Gastroesophageal sphincter (tissue), 4 donors: ENCODE measurements at regions not wholly inside any gene's neighbourhood (a gene's known extent, or its start where the extent isn't known, plus 50 kb on each side); places are given as distances from the start of the nearest gene placed in this dataset.

Experiments used
- ATAC-seq: fragments of 150-250 bp; one replicate; pipeline ENCODE4 v1.9.1; 2016; ENCODE audit warnings: mild to moderate bottlenecking, moderate library complexity
- H3K27ac ChIP-seq, 4 donors: fragments of 200-600 bp; sonication (generic) in 3 of 4; 1 replicate in 3 of 4; 2 replicates in 1 of 4; pipeline ENCODE4 v1.5.1; 2016 to 2019
- H3K27me3 ChIP-seq: fragments of 200-600 bp; sonication (generic); one replicate; pipeline ENCODE4 v1.5.1; 2019
- H3K36me3 ChIP-seq, 2 donors: fragments of 200-600 bp; sonication (generic); one replicate each; pipeline ENCODE4 v1.5.1; 2019; ENCODE audit warnings: control low read depth in 1 of 2
- H3K4me1 ChIP-seq, 3 donors: fragments of 200-600 bp; sonication (generic); 1 replicate in 2 of 3; 2 replicates in 1 of 3; pipeline ENCODE4 v1.5.1; 2016 to 2019; ENCODE audit warnings: control low read depth in 2 of 3
- H3K4me3 ChIP-seq, 2 donors: fragments of 200-600 bp; sonication (generic); one replicate each; pipeline ENCODE4 v1.5.1; 2019; ENCODE audit warnings: mild to moderate bottlenecking in 1 of 2, moderate library complexity in 1 of 2
- H3K9me3 ChIP-seq, 3 donors: fragments of 200-600 bp; sonication (generic); one replicate each; pipeline ENCODE4 v1.5.1; 2017 to 2019; ENCODE audit warnings: control low read depth in 2 of 3
- EP300 ChIP-seq: sonication (generic); formaldehyde crosslinking; IDR thresholded peaks from one replicate; pipeline ENCODE4 v1.6.1; 2017; ENCODE audit warnings: antibody characterized with exemption, mild to moderate bottlenecking
- POLR2A ChIP-seq, 2 donors: fragments of 450-650 bp; IDR thresholded peaks; one replicate each; pipeline ENCODE4 v1.6.1; 2017; ENCODE audit warnings: antibody characterized with exemption in 2 of 2, mild to moderate bottlenecking in 2 of 2, moderate library complexity in 1 of 2
- POLR2AphosphoS5 ChIP-seq: sonication (generic); formaldehyde crosslinking; IDR thresholded peaks from one replicate; pipeline ENCODE4 v1.6.1; 2017; ENCODE audit warnings: antibody characterized with exemption
- WGBS, 2 donors: methylation state at CpG; one replicate each; pipeline ENCODE4 v1.1.5; 2018; ENCODE audit warnings: low coverage in 1 of 2; 5-methylcytosine and 5-hydroxymethylcytosine counted together
- TF ChIP-seq, protein P1 (sequence below), 4 experiments: fragments of 200-600 bp in 2 of 4; fragments of 450-650 bp in 2 of 4; sonication (generic) in 1 of 4; IDR thresholded peaks; one replicate each; pipeline ENCODE4 v1.5.1; 2017 to 2019; ENCODE audit warnings: antibody characterized with exemption in 4 of 4, mild to moderate bottlenecking in 2 of 4, moderate library complexity in 2 of 4

DNA sequence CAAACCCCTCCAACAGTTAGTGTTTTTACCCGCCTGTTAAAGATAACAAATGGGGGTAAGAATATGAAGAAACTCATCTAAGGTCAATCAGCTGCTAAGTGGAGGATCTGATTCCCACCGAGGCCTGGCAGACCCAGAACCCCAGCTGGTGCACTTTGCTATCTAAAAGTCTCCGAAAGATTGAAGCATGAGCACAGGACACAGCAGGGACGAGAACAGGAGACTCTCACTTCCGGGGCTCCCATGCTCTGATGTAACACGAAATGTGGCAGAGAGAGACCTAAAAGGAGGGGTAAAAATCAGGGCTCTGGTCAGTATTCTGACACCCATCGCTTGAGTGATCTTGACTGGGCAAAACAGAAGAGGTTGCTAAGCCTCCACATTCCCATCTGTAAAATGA, 119.7 kb downstream of the PDCL3 start:
- TF ChIP-seq POLR2AphosphoS5: no peak
- TF ChIP-seq EP300: no peak
- TF ChIP-seq POLR2A (IDR thresholded peaks at IDR 0.05): no peak
- TF ChIP-seq, protein P1, sequence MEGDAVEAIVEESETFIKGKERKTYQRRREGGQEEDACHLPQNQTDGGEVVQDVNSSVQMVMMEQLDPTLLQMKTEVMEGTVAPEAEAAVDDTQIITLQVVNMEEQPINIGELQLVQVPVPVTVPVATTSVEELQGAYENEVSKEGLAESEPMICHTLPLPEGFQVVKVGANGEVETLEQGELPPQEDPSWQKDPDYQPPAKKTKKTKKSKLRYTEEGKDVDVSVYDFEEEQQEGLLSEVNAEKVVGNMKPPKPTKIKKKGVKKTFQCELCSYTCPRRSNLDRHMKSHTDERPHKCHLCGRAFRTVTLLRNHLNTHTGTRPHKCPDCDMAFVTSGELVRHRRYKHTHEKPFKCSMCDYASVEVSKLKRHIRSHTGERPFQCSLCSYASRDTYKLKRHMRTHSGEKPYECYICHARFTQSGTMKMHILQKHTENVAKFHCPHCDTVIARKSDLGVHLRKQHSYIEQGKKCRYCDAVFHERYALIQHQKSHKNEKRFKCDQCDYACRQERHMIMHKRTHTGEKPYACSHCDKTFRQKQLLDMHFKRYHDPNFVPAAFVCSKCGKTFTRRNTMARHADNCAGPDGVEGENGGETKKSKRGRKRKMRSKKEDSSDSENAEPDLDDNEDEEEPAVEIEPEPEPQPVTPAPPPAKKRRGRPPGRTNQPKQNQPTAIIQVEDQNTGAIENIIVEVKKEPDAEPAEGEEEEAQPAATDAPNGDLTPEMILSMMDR (IDR thresholded peaks at IDR 0.05): no peak
- H3K27ac ChIP-seq: no peak overlapping the region
- H3K9me3 ChIP-seq: peaks cover 0 to 17% (median 0%) of the 10 kb centered on the region in 3 donors
- no peak for ATAC-seq
- no peak overlapping the region for H3K4me3 ChIP-seq
- H3K4me1 ChIP-seq: no peaks in the 10 kb centered on the region
- 96 to 100% methylated on average over 5 of the region's 7 CpGs for WGBS, 2 donors
- H3K36me3 ChIP-seq: no peaks in the 10 kb centered on the region
- H3K27me3 ChIP-seq: no peaks in the 10 kb centered on the region

GRCh38 chr2:100683231-100683630, 120.4 kb downstream of the PDCL3 start:
- 83 to 90% methylated on average over 3 of the region's 4 CpGs for WGBS, 2 donors
- no peak for ATAC-seq

GRCh38 chr2:100691846-100692245, 128.1 kb upstream of the NPAS2 start:
- WGBS, 2 donors: 68 to 80% methylated on average over 1 to 3 of the region's 3 CpGs
- H3K4me3 ChIP-seq: no peak overlapping the region
- H3K36me3 ChIP-seq: no peaks in the 10 kb centered on the region
- H3K27ac ChIP-seq: no peak overlapping the region
- no peaks in the 10 kb centered on the region for H3K4me1 ChIP-seq
- no peak for TF ChIP-seq POLR2AphosphoS5
- TF ChIP-seq, protein P1 (IDR thresholded peaks at IDR 0.05): no peak
- no peak for TF ChIP-seq POLR2A (IDR thresholded peaks at IDR 0.05)
- no peak for TF ChIP-seq EP300
- no peaks in the 10 kb centered on the region for H3K27me3 ChIP-seq
- no peak for ATAC-seq
- H3K9me3 ChIP-seq: peaks cover 0 to 31% (median 0%) of the 10 kb centered on the region in 3 donors

More at GRCh38 chr2:100683231-100683630, 120.4 kb downstream of the PDCL3 start:
- Histone ChIP-seq H3K4me1 (no peaks in the 10 kb centered on the region), H3K4me3 (no peak overlapping the region), H3K9me3 (peaks cover 0 to 17% (median 0%) of the 10 kb centered on the region in 3 donors), H3K36me3 (no peaks in the 10 kb centered on the region), H3K27me3 (no peaks in the 10 kb centered on the region), H3K27ac (no peak overlapping the region)
- TF ChIP-seq EP300 (no peak), POLR2A (IDR thresholded peaks at IDR 0.05) (no peak), POLR2AphosphoS5 (no peak)
- TF ChIP-seq, protein P1 (IDR thresholded peaks at IDR 0.05): no peak

DNA sequence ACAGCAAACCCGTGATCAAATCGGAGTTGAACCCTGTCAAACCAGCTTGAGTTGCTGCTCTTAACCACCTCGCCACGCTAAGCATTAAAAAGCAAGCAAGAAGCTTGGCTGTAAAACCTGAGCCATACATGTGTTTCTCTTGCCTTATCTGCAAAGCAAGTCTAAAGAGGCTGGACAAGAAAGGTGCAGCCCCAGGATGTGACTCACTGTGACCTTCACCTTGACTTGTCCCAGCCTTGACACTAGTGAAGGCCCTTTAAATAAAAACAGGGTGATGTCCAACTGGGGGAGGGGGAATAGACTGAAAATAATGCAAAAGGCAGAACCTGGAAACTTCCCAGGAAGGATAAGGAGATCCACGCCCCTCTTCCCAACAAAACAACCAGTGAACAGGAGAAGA, 127.6 kb upstream of the NPAS2 start:
- Histone ChIP-seq H3K27ac (no peak overlapping the region), H3K9me3 (peaks cover 0 to 31% (median 0%) of the 10 kb centered on the region in 3 donors), H3K27me3 (no peaks in the 10 kb centered on the region), H3K4me1 (no peaks in the 10 kb centered on the region), H3K4me3 (no peak overlapping the region), H3K36me3 (no peaks in the 10 kb centered on the region)
- TF ChIP-seq POLR2A (IDR thresholded peaks at IDR 0.05) (no peak), POLR2AphosphoS5 (no peak), EP300 (no peak)
- TF ChIP-seq, protein P1 (IDR thresholded peaks at IDR 0.05): no peak
- WGBS, 2 donors: 93 to 100% methylated on average over 5 of the region's 5 CpGs
- no peak for ATAC-seq

- H3K36me3 ChIP-seq: no peaks in the 10 kb centered on the region
- peaks cover 0 to 35% (median 0%) of the 10 kb centered on the region in 3 donors for H3K9me3 ChIP-seq
- no peaks in the 10 kb centered on the region for H3K4me1 ChIP-seq
- H3K27me3 ChIP-seq: no peaks in the 10 kb centered on the region
- no peak overlapping the region for H3K4me3 ChIP-seq
- TF ChIP-seq POLR2AphosphoS5 (no peak), EP300 (no peak), POLR2A (IDR thresholded peaks at IDR 0.05) (no peak)
- TF ChIP-seq, protein P1 (IDR thresholded peaks at IDR 0.05): no peak
- no peak overlapping the region for H3K27ac ChIP-seq
- no peak for ATAC-seq
Observed at GRCh38 chr2:100692906-100693305, 127.0 kb upstream of the NPAS2 start.
